ENCODE measurements at regions not wholly inside any gene's neighbourhood (a gene's known extent, or its start where the extent isn't known, plus 50 kb on each side); places are given as distances from the start of the nearest gene placed in this dataset.

DNA sequence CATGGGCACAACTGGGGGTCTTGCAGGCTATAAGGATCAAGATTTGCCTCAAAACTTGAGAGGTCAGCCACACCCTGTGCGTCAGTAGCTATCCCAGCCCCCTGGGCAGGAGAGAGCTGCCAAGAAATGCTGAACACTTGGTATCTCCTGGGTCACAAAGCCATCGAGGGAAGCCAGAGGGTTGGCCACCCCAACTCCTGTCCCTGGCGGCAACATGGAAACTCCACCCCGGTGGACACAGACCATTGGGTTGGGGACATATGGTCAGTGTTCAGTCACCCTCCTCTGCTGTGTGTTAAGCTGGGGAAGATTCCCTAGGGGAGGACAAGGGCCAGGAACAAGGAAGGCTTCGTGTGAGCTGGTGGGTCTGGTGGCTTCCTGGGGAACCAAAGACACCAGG, 140.6 kb downstream of the C5orf15 start:
- DNase-seq = no peak

DNA sequence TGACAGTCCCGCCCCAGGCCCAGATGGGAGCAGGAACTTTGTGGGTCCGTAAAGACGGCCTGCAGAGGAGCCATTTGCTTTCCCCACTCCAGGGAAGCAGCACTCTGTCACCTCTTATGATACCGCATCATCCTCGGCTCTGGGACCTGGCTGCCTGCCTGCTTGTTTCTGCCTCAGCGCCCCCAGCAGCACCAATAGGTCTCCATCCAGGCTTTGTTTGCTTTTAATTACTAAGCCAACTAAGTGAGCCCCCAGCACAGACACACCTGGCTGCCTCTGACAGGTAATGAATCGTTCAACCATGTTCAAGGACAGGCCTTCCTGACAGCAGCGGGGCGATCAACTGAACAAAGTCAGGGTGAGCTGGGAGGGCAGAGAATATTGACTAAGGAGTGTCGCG, 141.4 kb downstream of the C5orf15 start:
- DNase-seq = no peak

DNA sequence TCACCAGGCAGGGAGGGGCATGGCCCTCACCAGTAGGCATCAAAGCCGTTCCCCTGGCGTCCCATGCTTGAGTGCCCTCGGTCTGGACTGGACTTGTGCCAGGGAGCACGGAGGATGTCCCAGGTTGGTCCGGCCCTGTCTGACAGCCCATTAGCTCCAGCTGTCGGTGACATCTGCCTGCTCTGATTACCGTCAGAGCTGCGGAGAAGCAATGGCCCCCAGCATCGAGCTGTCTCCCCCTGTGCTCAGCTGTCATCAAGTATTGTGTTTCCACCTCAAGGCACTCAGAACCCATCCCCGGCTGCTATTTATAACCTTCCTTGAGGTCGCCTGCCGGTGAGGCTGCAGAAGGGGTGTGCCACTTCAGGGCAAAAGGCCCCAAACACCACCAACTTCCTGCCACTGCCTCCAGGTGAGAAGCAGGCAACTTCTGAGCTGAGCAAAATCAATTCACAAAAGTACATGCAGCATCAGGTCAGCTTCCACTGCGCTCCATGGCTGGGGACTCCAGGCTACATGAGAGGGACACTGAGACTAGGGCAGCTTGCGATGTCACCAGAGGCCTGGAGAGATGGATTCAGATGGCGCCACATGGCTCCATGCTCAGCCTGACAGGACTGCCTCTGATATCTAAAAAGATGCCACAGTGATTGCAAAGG, 142.7 kb downstream of the C5orf15 start:
- DNase-seq = no peak

DNA sequence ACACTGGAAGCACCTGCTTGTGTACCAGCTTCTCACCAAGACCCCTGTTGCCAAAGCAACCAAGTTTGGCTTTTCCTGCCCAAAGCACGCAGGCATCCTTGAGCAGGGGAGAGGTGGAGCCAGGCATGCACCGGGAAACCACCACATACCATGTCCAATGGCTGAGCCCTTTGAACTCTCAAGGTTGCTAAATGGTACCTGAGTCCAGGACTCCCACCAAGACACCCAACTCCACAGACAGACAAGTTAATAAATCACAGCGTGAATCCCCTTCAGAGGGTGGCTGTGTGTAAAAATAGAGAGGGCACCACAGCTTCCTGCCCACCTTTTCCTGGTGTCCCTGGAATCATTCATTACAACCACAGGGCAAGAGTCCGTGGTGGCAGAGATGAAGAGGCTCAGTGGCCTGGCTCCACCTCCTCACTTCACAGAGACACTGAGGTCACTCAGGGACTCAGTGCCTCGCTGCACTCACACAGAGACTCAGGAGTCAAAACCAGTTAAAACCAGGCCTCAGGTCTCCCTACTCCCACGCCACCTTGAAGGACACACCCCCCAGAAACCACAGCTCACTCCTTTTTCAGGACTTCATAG, 143.7 kb downstream of the C5orf15 start:
- no peak for DNase-seq

DNA sequence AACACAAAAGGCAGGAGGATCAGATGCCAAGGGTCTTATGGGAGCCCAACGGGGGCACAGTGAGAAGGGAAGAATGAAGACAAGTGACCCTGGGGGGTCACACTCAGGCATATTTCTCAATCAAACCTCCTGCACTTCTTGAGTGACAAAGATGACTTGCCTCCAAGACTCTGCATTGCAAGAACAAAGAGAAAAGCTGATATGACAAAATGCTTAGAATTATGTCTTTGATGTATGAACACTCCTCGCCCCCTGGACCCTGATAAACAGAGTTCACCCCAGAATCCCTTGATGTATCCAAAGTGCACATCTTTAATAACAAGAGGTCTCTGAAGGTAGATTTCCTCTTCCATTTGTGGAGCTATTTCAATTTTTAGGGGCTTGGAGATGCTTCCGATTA, 146.5 kb downstream of the C5orf15 start:
- DNase-seq = no peak

DNA sequence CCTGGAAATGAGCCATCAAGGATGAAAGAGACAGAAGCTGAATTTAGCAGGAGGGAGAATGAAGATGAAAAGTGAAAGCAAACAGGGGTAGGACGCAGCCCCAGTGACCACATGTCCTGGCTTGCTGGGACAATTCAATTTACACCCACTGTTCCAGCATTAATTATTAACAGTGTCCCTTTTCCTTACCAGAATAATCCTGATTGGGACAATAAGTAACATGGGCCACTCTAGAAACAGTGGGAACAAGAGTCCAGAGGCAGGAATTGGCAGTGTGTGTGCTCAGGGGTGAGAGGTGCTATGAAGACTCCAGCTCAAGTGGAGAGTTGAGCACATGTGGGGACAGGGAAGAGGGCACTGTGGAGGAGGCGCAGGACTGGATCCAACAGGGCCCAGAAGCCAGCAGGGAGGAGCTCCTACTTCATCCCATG, 147.1 kb downstream of the C5orf15 start:
- DNase-seq = no peak

DNA sequence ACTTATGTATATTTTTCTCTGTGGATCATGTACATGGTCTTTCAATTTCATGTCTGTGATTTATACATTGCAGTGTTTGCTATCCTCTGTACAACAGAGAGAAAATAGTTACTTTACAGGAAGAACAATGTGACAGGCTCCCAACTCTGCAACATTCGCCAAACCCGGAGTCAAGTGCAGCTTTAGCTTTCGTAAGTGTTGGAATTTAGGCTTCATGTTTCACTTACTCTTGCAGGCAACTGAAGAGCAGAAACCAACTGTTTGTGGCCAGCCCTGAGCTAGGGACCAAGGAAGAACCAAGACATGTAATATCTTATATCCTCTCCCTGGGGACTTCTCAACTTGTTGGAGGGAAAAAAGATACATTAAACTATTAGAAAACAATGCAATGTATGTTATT, 147.9 kb downstream of the C5orf15 start:
- DNase-seq = no peak

DNA sequence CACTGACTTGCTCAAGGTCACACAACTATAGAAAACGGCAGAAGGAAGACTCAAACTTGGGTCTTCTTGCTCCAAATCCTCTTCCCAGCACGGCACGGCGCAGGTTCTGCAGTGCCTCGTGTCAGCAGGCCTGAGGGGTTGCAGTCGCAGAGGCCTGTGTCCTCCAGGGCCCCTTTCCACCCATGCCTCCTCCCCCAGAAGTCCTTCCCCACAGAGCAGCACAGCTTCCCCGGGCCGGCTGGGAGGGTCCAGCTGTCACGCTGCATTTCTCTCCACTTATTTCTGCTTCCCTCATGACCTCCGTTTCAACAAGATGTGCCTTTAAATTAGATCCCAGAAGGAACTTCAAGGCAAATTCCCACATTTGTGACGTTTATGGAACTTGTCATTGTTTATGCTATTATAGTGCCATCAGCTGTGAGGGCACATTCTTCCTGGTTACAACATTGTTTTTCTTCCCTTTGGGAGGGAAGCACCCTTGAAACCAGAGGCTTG, 148.4 kb downstream of the C5orf15 start:
- no peak for DNase-seq

DNA sequence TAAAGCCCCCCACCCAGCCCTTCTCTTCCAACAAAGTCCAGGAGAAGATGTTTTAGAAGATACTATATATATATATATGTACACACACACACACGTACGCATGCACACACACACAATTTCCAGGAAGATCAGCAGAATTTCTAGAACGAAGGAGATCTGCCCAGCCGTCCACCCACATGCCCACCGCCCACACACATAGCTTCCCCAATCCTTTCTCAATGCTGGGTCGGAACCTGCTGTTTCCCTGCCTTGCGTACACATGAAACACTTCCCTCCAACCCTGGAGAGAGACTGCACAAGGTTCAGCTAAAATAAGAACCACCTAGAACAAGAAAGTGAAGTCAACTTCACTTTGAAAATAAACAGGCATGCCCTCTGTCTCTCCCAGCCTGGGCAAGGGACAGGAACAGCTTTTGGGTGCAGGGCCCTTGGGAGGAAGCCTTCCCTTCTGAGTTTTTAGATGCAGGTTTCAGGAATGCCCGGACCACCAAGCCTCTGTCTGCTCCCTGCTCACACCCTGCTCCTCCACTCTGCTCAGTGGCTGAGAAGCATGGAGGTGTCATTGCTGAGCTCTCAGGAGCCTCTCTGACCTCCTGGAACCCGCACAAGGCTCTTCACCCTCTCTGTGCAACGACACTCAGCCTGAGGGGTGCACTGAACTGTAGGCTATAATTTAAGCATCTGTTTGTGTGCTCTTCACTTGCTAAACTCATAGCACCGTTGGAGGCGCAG, 149.4 kb downstream of the C5orf15 start:
- DNase-seq = no peak

DNA sequence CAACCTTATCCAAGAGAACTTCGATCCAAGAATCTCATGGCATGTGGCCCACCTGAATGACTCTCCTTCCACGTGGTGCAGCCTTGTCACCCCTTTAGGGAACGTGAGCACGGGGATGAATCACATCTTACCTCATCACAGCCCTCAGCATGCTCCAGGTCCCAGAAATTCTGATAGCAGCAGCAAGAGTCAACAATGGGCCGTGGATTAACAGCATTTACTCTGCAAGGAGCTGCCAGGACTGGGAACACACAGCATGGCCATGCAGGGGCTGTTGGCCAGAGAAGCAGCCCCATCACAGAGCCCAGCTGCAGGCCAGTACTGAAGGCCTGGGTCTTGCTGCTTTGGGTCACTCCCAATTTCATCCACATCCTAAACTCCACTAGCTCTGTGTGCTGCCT, 150.4 kb downstream of the C5orf15 start:
- DNase-seq = no peak

DNA sequence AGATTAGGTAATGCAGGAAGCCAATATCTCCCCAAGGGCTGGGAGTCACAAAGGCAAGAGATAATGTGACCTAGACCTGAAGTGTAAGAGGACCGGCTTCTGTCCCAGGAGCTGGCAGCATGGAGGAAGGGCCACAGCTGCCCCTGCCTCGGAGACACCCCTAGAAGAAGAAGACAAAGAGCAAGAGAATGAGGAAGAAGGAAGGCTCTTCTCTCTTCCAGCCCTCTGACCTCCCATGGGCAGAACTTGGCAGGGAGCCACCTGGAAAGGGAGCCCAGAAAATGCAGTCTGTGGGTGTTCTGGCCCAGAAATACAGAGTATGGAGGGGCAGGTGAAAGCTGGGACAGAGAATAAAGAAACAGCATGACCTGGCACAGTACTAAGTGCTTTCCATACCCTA, 151.0 kb downstream of the C5orf15 start:
- DNase-seq = no peak

DNA sequence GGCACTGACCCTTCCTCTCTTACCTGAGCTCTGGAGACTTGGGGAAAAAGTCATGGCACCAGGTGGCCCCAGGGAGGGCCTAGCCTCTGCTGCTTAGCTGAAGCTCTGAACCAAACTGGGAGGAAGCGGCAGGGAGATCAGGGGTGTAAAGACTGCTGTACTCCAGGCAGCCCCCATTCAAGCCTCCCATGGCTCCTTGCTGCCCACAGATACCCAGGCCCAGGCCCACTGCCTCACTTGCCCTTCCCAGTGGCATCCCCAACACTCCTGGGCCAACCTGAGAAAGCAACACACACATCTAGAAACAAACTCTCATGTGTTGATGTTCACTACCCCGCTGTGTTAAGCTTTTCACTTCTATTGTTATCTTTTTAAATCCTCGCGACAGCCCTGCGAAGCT, 151.6 kb downstream of the C5orf15 start:
- DNase-seq = no peak

DNA sequence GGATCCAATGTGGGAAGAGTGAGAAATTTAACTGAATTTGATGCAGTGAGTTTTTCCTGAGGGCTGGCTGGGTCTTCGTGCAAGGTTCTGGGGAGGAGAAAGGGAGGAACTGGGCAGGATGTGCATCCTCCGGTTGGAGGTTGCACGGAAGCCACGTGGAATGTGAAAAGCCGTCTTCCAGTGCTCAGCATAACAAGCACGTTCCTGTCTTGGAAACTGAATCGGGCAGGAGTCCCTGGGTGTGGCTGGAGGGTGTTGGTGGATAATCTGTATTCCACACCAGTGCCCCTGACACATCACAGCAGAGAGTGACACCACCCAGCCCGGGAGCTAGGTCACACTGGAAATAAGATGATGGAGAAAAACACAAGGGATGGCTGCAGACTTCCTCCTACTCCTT, 154.3 kb downstream of the C5orf15 start:
- no peak for DNase-seq

DNA sequence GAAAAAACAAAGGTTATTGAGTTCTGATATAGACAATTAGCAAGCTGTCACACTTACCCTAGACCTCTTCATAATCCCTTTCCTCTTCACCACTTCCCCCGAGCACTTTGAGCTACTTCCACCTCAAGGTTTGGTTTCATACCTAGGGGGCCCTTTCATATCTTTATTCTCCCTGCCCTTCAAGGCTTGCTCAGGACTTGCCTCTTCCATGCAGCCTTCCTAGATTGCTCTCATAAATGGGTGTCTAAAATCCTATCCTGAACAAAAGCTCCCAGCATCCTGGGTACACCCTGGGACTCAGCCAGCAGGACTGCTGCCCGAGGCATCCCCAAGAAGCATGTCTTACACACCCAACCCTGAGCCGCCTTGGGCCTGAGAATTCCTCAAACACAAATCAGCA, 157.3 kb downstream of the C5orf15 start:
- no peak for DNase-seq

DNA sequence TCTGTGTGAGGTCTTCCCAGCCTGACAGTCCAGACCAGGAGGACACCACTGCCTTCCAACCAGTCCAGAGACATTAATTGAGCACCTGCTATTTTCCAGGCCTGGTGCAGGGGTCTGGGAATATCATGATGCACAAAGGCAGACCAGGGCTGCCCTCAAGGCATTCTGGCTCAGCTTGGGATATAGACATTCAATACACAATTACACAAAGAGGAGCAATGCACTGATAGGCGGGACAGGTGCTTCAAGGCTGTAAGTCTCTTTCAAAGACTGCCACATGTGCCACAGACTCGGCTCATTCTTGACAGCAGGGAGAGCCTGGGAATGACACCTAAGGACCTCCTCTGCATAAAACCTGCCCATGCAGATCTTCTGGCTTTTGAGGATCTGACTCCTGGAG, 158.6 kb downstream of the C5orf15 start:
- no peak for DNase-seq

DNA sequence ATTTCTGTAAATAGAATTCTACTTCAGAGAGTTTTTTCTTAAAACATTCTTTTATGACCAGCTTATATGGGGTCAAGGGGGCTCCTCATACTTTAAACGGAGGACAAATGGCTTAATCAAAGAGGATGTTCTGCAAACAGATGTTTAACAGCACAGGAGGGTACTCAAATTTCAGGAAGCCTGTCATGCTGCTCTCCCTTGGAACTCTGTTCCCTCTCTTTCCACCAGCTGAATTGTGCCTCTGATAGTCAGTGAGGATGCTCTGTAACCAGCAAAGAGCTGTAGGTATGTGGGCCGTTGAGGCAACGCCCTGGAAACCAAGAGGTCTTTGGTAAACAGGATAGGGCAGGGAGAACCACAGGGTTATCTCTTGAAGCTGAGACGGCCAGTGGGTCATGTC, 161.1 kb downstream of the C5orf15 start:
- no peak for DNase-seq

DNA sequence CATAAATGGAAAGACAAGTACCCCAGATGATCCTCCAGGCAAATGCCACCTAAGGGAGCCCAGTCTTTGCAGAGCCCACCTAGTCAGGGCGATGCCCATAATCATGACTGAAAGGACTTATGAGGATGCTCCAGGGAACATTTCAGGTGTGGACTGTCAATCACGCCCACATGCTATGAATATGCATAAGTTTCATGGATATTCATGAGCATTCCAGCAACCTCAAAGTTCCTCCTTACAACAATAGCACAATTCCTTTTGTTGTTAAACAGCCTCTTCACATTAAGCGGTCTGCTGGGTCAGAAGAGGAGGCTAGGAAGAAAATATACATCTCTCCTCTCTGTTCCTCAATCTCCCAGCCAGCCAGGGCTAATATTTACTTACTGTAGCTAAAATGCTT, 161.6 kb downstream of the C5orf15 start:
- no peak for DNase-seq

DNA sequence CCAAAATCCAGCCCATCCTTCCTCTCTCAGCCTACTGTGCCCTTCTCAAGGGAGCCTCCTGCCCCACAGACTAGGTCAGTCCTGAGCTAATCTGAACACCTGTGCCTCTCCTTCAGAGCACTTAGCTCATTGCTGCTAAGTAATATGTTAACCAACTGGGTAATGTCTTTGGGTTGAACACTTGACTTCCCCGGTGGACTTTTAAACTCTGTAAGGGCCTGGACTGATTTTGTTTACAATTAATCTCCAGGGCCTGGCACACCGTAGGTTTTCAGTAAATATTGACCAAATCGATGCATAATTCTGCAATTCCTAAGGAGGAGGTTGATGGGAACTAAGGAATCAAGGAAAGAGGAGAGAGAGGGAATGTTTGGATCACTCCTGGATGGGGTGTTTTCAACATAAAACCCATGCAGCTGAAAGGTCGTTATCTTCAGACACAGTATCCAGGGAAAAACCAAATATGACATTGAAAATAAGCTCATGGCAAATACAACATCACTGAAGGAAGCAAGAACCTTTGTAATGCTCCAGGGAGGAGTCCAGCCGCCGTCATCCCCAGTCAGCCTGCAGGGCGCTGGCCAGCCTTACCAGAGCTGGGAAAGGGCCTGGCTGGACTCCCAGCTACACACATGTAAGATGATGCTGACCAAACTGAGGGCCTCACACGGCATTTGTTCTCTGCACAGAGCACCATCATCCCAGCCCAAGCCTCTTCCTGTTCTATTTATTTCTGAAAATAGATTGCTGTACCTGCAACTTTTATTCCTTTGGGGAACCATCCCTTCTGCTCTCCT, 166.3 kb downstream of the C5orf15 start:
- DNase-seq = no peak

DNA sequence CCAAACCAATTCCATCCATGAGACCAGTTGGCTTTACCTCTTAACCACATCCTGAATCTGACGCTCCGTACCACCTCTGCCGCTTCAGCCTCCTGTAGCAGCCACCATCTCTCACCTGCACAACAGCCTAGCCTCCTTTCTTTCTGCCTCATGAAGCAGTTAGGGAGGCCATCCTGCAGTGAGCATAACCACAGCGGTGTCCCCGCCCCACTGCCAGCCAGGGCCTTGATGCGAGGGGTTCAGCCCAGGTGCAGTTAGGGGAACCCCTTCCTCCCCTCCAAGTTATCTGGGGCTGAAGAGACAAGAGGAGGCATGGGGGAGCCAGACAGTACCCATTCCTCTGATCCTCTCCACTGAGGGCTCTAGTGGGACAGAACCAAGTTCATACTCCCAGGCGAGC, 167.0 kb downstream of the C5orf15 start:
- DNase-seq = no peak

DNA sequence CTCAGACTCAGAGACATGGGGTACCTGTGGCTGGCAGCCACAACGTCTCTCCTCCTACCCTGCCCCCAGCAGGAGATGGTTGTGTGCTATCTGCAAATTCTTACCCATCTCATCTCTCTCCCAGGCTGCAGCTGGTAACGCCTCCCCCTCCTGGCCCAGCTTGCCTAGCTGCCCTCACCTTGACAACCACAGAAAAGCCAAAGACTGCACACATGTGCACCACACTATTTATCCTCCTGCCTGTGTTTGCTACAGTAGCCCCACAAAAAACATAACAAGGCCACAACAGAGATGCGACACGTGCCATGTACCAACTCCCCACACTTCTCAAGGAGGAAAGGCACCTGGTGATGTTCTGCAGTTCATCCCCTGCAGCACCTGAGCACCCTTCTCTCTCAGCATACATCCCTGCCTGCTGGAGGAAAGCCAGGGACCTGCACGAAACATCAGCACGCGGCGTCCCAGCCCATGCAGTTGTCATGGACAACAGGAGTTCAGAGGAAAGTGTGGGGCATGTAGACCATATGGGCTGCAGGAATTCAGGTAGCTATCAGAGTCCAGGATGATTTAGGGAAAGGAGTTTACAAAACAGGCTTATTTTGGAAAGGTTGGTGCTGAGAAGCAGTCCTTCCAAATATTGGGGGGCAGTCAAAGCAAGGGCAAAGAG, 168.7 kb downstream of the C5orf15 start:
- no peak for DNase-seq

DNA sequence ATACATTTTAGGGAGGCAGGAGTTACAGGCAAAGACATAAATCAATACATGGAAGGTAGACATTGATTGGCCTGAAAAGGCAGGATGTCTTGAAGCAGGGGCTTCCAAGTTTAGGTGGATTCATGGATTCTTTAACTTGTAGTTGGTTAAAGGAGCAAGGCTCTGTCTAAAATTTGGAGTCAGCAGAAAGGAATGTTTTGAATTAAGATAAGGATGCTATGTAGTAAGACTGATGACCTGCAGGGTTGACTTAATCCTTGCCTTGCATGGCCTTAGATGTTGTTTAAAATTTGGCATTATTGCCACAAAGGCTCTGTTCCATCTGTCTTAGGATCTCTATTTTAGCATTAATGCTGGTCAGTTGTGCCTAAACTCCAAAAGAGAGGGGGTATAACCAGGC, 171.3 kb downstream of the C5orf15 start:
- DNase-seq = no peak

DNA sequence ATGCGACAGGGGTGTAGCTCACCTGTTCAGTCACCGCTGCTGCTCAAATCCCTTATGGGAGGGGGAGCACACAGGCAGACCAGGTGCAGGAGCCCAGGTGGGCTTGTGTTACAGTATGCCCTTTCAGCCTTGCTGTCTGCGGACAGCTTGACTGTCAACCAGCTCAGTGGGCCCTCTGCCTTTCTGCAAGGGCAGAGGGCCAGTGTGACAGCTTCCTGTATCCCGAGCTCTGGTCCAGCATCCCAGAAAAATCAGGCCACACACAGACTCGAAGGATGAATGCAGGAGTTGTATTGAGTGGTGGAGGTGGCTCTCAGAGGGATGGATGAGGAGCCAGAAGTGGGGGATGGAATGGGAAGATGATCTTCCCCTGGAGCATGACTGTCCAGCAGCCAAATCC, 172.2 kb downstream of the C5orf15 start:
- DNase-seq = no peak

Data from dermis blood vessel endothelial cell (primary cell).